PC-9 (cell line): ENCODE measurements at regions not wholly inside any gene's neighbourhood (a gene's known extent, or its start where the extent isn't known, plus 50 kb on each side); places are given as distances from the start of the nearest gene placed in this dataset.

Experiments used
- EZH2 ChIP-seq: fragments of 200-600 bp; sonication (generic); IDR thresholded peaks from 2 replicates; pipeline ENCODE4 v1.8.0; 2017; ENCODE audit warnings: antibody characterized with exemption, low read depth
- TF ChIP-seq, protein P1 (sequence below): fragments of 200-600 bp; sonication (generic); conservative IDR thresholded peaks from 2 replicates; pipeline ENCODE4 v1.6.1; 2017; ENCODE audit warnings: mixed run types, antibody characterized with exemption, mild to moderate bottlenecking, moderate library complexity

DNA sequence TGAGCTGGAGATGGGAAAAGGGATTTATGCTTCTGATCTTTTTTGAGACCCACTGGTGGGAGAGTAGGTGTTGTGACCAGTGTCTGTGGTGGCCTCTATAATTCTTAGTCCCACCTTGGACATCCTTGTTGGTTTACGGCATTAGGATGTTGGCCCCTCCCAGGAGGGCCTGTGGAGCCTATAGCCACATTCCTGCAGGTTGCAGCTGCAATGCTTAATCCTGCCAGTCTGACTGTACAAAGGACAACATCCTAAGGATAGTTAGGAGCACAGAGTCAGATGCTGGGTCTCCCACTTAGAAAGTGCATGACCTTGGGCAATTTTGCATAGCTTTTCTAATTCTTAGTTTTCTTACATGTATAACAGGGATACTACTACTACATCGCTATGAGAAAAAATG lies 150.9 kb upstream of the SLC38A2 start:
- TF ChIP-seq EZH2, result no peak
- TF ChIP-seq, protein P1, sequence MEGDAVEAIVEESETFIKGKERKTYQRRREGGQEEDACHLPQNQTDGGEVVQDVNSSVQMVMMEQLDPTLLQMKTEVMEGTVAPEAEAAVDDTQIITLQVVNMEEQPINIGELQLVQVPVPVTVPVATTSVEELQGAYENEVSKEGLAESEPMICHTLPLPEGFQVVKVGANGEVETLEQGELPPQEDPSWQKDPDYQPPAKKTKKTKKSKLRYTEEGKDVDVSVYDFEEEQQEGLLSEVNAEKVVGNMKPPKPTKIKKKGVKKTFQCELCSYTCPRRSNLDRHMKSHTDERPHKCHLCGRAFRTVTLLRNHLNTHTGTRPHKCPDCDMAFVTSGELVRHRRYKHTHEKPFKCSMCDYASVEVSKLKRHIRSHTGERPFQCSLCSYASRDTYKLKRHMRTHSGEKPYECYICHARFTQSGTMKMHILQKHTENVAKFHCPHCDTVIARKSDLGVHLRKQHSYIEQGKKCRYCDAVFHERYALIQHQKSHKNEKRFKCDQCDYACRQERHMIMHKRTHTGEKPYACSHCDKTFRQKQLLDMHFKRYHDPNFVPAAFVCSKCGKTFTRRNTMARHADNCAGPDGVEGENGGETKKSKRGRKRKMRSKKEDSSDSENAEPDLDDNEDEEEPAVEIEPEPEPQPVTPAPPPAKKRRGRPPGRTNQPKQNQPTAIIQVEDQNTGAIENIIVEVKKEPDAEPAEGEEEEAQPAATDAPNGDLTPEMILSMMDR, result no peak
